B cell (primary cell): ENCODE measurements at regions not wholly inside any gene's neighbourhood (a gene's known extent, or its start where the extent isn't known, plus 50 kb on each side); places are given as distances from the start of the nearest gene placed in this dataset.

Experiments
- ATAC-seq: fragments of 200-7000 bp; cut with Tn5 transposase; one replicate; pipeline ENCODE4 v1.10.0; 2021; ENCODE audit warnings: low read depth, mild to moderate bottlenecking, moderate number of reproducible peaks, moderate library complexity
- CTCF ChIA-PET: fragments of 350-600 bp; sonication (Branson Sonifier 250); formaldehyde crosslinking; loops from one replicate; lab custom pipeline; 2021; ENCODE audit warnings: antibody characterized with exemption, inconsistent platforms; lab: Charles Lee
- POLR2A ChIA-PET: fragments of 350-600 bp; sonication (Branson Sonifier 250); formaldehyde crosslinking; loops from one replicate; lab custom pipeline; 2021; ENCODE audit warnings: antibody characterized with exemption; lab: Charles Lee
- DNase-seq: peaks from one replicate; pipeline ENCODE4 v3.0.0; 2013
- H2AFZ ChIP-seq: 2 replicates; pipeline ENCODE4 v1.6.1; 2012; ENCODE audit warnings: mild to moderate bottlenecking, low read depth, low read length; ENCODE audit not compliant: insufficient read depth, poor library complexity, severe bottlenecking
- H3K27ac ChIP-seq, 2 donors: 1 replicate in 1 of 2; 2 replicates in 1 of 2; pipeline ENCODE4 v1.5.1; 2012 to 2013; ENCODE audit warnings: low read length in 2 of 2, mild to moderate bottlenecking in 2 of 2, moderate library complexity in 1 of 2
- H3K27me3 ChIP-seq, 4 experiments: fragments of 200-600 bp in 1 of 4; sonication (generic) in 1 of 4; replicated peaks in 1 of 4; 1 replicate in 2 of 4; 2 replicates in 2 of 4; pipeline versions ENCODE4 v1.6.1 to v1.7.0; 2013 to 2016; ENCODE audit warnings: low read length in 3 of 4, mild to moderate bottlenecking in 2 of 4, mixed read lengths in 1 of 4, moderate library complexity in 1 of 4; ENCODE audit not compliant: insufficient read depth in 4 of 4, control insufficient read depth in 3 of 4; ENCODE audit errors: control extremely low read depth in 1 of 4
- H3K36me3 ChIP-seq, 2 experiments: replicated peaks in 1 of 2; 1 replicate in 1 of 2; 2 replicates in 1 of 2; pipeline versions ENCODE4 v1.6.1 to v1.7.1; 2013; ENCODE audit warnings: low read length in 1 of 2; ENCODE audit not compliant: insufficient read depth in 2 of 2, control insufficient read depth in 1 of 2; ENCODE audit errors: control extremely low read depth in 1 of 2, extremely low read depth in 1 of 2
- H3K4me1 ChIP-seq, 2 donors: fragments of 200-600 bp in 1 of 2; sonication (generic) in 1 of 2; 1 replicate in 1 of 2; 2 replicates in 1 of 2; pipeline versions ENCODE4 v1.5.1 to v1.6.1; 2013 to 2017; ENCODE audit warnings: low read length in 2 of 2; ENCODE audit not compliant: control insufficient read depth in 2 of 2, insufficient read depth in 2 of 2
- H3K4me2 ChIP-seq: replicated peaks from 2 replicates; pipeline ENCODE3; 2012; ENCODE audit warnings: mild to moderate bottlenecking, low read depth, low read length; ENCODE audit not compliant: poor library complexity, severe bottlenecking
- H3K4me3 ChIP-seq, 5 experiments: fragments of 200-600 bp in 1 of 5; sonication (generic) in 1 of 5; 1 replicate in 3 of 5; 2 replicates in 2 of 5; pipeline versions ENCODE4 v1.5.1 to v1.7.0; 2011 to 2016; ENCODE audit warnings: low read length in 4 of 5, mild to moderate bottlenecking in 4 of 5, low read depth in 2 of 5, control low read depth in 1 of 5, moderate library complexity in 1 of 5; ENCODE audit not compliant: insufficient read depth in 1 of 5; ENCODE audit errors: control extremely low read depth in 1 of 5, extremely low read depth in 1 of 5
- H3K79me2 ChIP-seq: fragments of 200-600 bp; sonication (generic); one replicate; pipeline ENCODE4 v1.6.0; 2016; ENCODE audit warnings: low read length; ENCODE audit not compliant: control insufficient read depth, insufficient read depth
- H3K9ac ChIP-seq: fragments of 200-600 bp; sonication (generic); 2 replicates; pipeline ENCODE4 v1.6.1; 2017; ENCODE audit warnings: mild to moderate bottlenecking, low read length, moderate library complexity
- H3K9me3 ChIP-seq, 3 donors: one replicate each; pipeline versions ENCODE4 v1.6.1 to v1.7.1; 2013; ENCODE audit warnings: low read length in 2 of 3; ENCODE audit not compliant: control insufficient read depth in 2 of 3, insufficient read depth in 1 of 3; ENCODE audit errors: control extremely low read depth in 1 of 3
- H4K20me1 ChIP-seq: 2 replicates; pipeline ENCODE4 v1.6.0; 2012; ENCODE audit warnings: mild to moderate bottlenecking, low read length; ENCODE audit not compliant: insufficient read depth, control insufficient read depth, poor library complexity, severe bottlenecking
- H3K27ac Mint-ChIP-seq: one replicate; pipeline ENCODE4 v1.8.0; 2021; ENCODE audit warnings: mixed read lengths
- H3K27me3 Mint-ChIP-seq: one replicate; pipeline ENCODE4 v1.8.0; 2021; ENCODE audit warnings: mixed read lengths
- H3K4me1 Mint-ChIP-seq: one replicate; pipeline ENCODE4 v1.8.0; 2021; ENCODE audit warnings: mixed read lengths
- H3K4me3 Mint-ChIP-seq: one replicate; pipeline ENCODE4 v1.8.0; 2021; ENCODE audit warnings: mixed read lengths
- H3K9me3 Mint-ChIP-seq: one replicate; pipeline ENCODE4 v1.8.0; 2022; ENCODE audit warnings: mixed read lengths; ENCODE audit not compliant: insufficient read depth
- CTCF ChIP-seq: fragments of 200-600 bp; IDR thresholded peaks from one replicate; pipeline ENCODE4 v1.8.0; 2022; ENCODE audit warnings: antibody characterized with exemption, mild to moderate bottlenecking
- EZH2 ChIP-seq: IDR thresholded peaks from 2 replicates; pipeline ENCODE4 v1.6.1; 2012; ENCODE audit warnings: borderline replicate concordance, low read depth, mild to moderate bottlenecking, moderate library complexity, low read length; ENCODE audit not compliant: insufficient read depth, poor library complexity, severe bottlenecking
- WGBS: methylation state at CpG from one replicate; pipeline ENCODE4 v1.1.5; 2013; ENCODE audit warnings: missing lambda C conversion rate; ENCODE audit not compliant: insufficient coverage; 5-methylcytosine and 5-hydroxymethylcytosine counted together
- intact Hi-C: fragments of 100-400 bp; cut with micrococcal nuclease; formaldehyde crosslinking; loops from one replicate; pipeline ENCODE4 v1.10.0; 2022

GRCh38 chr15:29183071-29183831, 86.4 kb downstream of the NSMCE3 start:
- ChIA-PET POLR2A (no interaction called here), CTCF (no interaction called here)
- Mint-ChIP-seq H3K27me3 (peaks cover 11% of the 10 kb centered on the region), H3K27ac (no peak overlapping the region), H3K9me3 (no peaks in the 10 kb centered on the region), H3K4me1 (no peaks in the 10 kb centered on the region), H3K4me3 (no peak overlapping the region)
- H3K9ac ChIP-seq: no peak overlapping the region
- no peak overlapping the region for H2AFZ ChIP-seq
- DNase-seq: no peak
- no peaks in the 10 kb centered on the region for H3K36me3 ChIP-seq
- no peaks in the 10 kb centered on the region for H3K27me3 ChIP-seq
- H3K9me3 ChIP-seq: peaks cover 0 to 4% (median 0%) of the 10 kb centered on the region in 3 donors
- no peak overlapping the region for H3K4me2 ChIP-seq
- no peak overlapping the region for H3K4me3 ChIP-seq
- WGBS: 85% methylated on average over 9 of the region's 14 CpGs
- H4K20me1 ChIP-seq: no peaks in the 10 kb centered on the region
- no peak for TF ChIP-seq CTCF
- no peak for TF ChIP-seq EZH2
- no peaks in the 10 kb centered on the region for H3K4me1 ChIP-seq
- no peak for ATAC-seq
- H3K27ac ChIP-seq: no peak overlapping the region
- intact Hi-C loops: no loop called here
- H3K79me2 ChIP-seq: no peaks in the 10 kb centered on the region

DNA sequence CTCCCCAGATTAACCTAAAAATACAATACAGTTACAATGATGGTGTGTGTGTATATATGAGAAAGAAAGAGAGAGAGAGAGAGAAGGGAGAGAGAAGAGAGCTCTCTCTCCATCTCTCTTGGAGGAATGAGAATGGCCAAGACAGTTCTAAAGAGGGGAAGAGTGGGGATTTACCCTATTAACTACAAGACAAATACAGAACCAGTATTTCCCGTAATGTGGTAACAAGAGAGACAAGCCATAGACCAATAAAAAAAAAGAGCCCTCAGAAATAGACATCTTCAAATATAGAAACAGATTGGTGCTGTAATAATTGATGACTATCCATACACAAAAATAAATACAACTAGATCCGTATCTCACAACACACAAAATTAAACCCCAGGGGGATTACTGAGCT, 87.0 kb downstream of the NSMCE3 start:
- ATAC-seq (no peak), DNase-seq (no peak)
- H3K4me2 ChIP-seq: no peak overlapping the region
- Mint-ChIP-seq H3K4me1 (no peaks in the 10 kb centered on the region), H3K27me3 (peaks cover 11% of the 10 kb centered on the region), H3K4me3 (no peak overlapping the region), H3K27ac (no peak overlapping the region), H3K9me3 (no peaks in the 10 kb centered on the region)
- no peak overlapping the region for H3K4me3 ChIP-seq
- ChIA-PET CTCF (no interaction called here), POLR2A (no interaction called here)
- H3K36me3 ChIP-seq: no peaks in the 10 kb centered on the region
- WGBS: no CpG with 5 or more reads among the region's 2 CpGs
- no peaks in the 10 kb centered on the region for H4K20me1 ChIP-seq
- no peak overlapping the region for H3K27ac ChIP-seq
- intact Hi-C loops: no loop called here
- TF ChIP-seq EZH2 (no peak), CTCF (no peak)
- no peak overlapping the region for H3K9ac ChIP-seq
- H2AFZ ChIP-seq: no peak overlapping the region
- no peaks in the 10 kb centered on the region for H3K79me2 ChIP-seq
- H3K27me3 ChIP-seq: no peaks in the 10 kb centered on the region
- peaks cover 0 to 4% (median 0%) of the 10 kb centered on the region in 3 donors for H3K9me3 ChIP-seq
- no peaks in the 10 kb centered on the region for H3K4me1 ChIP-seq
